HCT116 (cell line): ENCODE measurements at regions not wholly inside any gene's neighbourhood (a gene's known extent, or its start where the extent isn't known, plus 50 kb on each side); places are given as distances from the start of the nearest gene placed in this dataset.

Experiments
- ATAC-seq: fragments of 200-7000 bp; cut with Tn5 transposase; 2 replicates; pipeline ENCODE4 v1.9.1; 2020; ENCODE audit warnings: mild to moderate bottlenecking, moderate library complexity
- BruUV-seq: library from RNA; stranded (reverse); fragments of 400-500 nt; replicated peaks from 2 replicates; lab custom pipeline; 2021; lab: Mats Ljungman, UMichigan
- CTCF ChIA-PET: fragments of 300-600 bp; sonication (Branson Sonifier 250); formaldehyde crosslinking; loops from one replicate; lab custom pipeline; 2021; ENCODE audit warnings: antibody characterized with exemption; lab: Charles Lee
- POLR2A ChIA-PET: fragments of 300-600, 350-600 bp; sonication (Branson Sonifier 250); formaldehyde crosslinking; loops from one replicate; lab custom pipeline; 2021; ENCODE audit warnings: antibody characterized with exemption; lab: Charles Lee
- RAD21 ChIA-PET, 2 experiments: fragments of 300-600 bp; sonication (Branson Sonifier 250); formaldehyde crosslinking; loops; one replicate each; lab custom pipeline; 2023; ENCODE audit warnings: low total read pairs in 2 of 2; ENCODE audit not compliant: uncharacterized antibody in 2 of 2, unreplicated experiment in 2 of 2, low non-redundant PET in 1 of 2; lab: Charles Lee
- DNase-seq: peaks from one replicate; pipeline ENCODE4 v3.0.0-alpha.2; 2010; ENCODE audit warnings: low read depth, low spot score
- H2AFZ ChIP-seq: fragments of 200-600 bp; shearing (Covaris generic), sonication (generic); 2 replicates; pipeline ENCODE4 v1.6.1; 2017; ENCODE audit warnings: low read depth, mixed run types, mixed read lengths, antibody characterized with exemption, low read length; ENCODE audit not compliant: poor library complexity, severe bottlenecking
- H3K27ac ChIP-seq: 2 replicates; pipeline ENCODE4 v1.5.1; 2012; ENCODE audit warnings: low read depth, low read length
- H3K27me3 ChIP-seq: fragments of 200-600 bp; sonication (generic); 2 replicates; pipeline ENCODE4 v1.6.1; 2016; ENCODE audit warnings: mixed run types, low read length, mixed read lengths; ENCODE audit not compliant: insufficient read depth
- H3K36me3 ChIP-seq, 2 experiments: fragments of 200-500 bp in 1 of 2; fragments of 200-600 bp in 1 of 2; sonication (Bioruptor generic) in 1 of 2; sonication (generic) in 1 of 2; 2 replicates each; pipeline versions ENCODE4 v1.5.1 to v1.6.1; 2014 to 2016; ENCODE audit warnings: low read length in 2 of 2, inconsistent platforms in 1 of 2, mixed read lengths in 1 of 2, mixed run types in 1 of 2; ENCODE audit not compliant: insufficient read depth in 2 of 2, control insufficient read depth in 1 of 2
- H3K4me1 ChIP-seq, 2 experiments: fragments of 200-600 bp in 1 of 2; sonication (generic) in 1 of 2; 2 replicates each; pipeline versions ENCODE4 v1.5.1 to v1.6.1; 2012 to 2017; ENCODE audit warnings: low read length in 2 of 2, inconsistent platforms in 1 of 2, mild to moderate bottlenecking in 1 of 2, mixed read lengths in 1 of 2, mixed run types in 1 of 2, moderate library complexity in 1 of 2; ENCODE audit not compliant: insufficient read depth in 2 of 2, control insufficient read depth in 1 of 2
- H3K4me2 ChIP-seq: fragments of 200-600 bp; sonication (generic); 2 replicates; pipeline ENCODE4 v1.6.1; 2017; ENCODE audit warnings: mixed run types, low read length, mixed read lengths
- H3K4me3 ChIP-seq, 2 experiments: fragments of 200-600 bp in 1 of 2; sonication (generic) in 1 of 2; replicated peaks in 1 of 2; 2 replicates each; pipeline ENCODE4 v1.5.1; 2011 to 2016; ENCODE audit warnings: low read length in 2 of 2, control low read depth in 1 of 2, low read depth in 1 of 2, mild to moderate bottlenecking in 1 of 2, mixed read lengths in 1 of 2, mixed run types in 1 of 2
- H3K79me2 ChIP-seq: fragments of 200-600 bp; sonication (generic); 2 replicates; pipeline ENCODE4 v1.6.1; 2017; ENCODE audit warnings: mild to moderate bottlenecking, mixed run types, low read length, moderate library complexity, mixed read lengths; ENCODE audit not compliant: insufficient read depth
- H3K9ac ChIP-seq: fragments of 200-600 bp; sonication (generic); 2 replicates; pipeline ENCODE4 v1.6.1; 2016; ENCODE audit warnings: low read length, mixed read lengths
- H3K9me2 ChIP-seq: fragments of 200-600 bp; sonication (generic), shearing (Covaris generic); 2 replicates; pipeline ENCODE4 v1.6.1; 2017; ENCODE audit warnings: mixed run types, mild to moderate bottlenecking, moderate library complexity; ENCODE audit not compliant: insufficient read depth
- H3K9me3 ChIP-seq, 2 experiments: fragments of 200-500 bp in 1 of 2; fragments of 200-600 bp in 1 of 2; sonication (Bioruptor generic) in 1 of 2; sonication (generic) in 1 of 2; 2 replicates each; pipeline ENCODE4 v1.6.1; 2014 to 2017; ENCODE audit warnings: low read length in 2 of 2, mixed read lengths in 2 of 2, inconsistent platforms in 1 of 2, low read depth in 1 of 2, mild to moderate bottlenecking in 1 of 2, mixed run types in 1 of 2, moderate library complexity in 1 of 2; ENCODE audit not compliant: control insufficient read depth in 1 of 2, insufficient read depth in 1 of 2
- H4K20me1 ChIP-seq: fragments of 200-600 bp; sonication (generic), shearing (Covaris generic); 2 replicates; pipeline ENCODE4 v1.6.1; 2017; ENCODE audit warnings: mixed run types, mild to moderate bottlenecking, moderate library complexity; ENCODE audit not compliant: insufficient read depth
- SIN3A ChIP-seq: IDR thresholded peaks from 2 replicates; pipeline ENCODE4 v1.6.1; 2012; ENCODE audit warnings: low read depth
- ZBTB33 ChIP-seq: IDR thresholded peaks from 2 replicates; pipeline ENCODE4 v1.6.1; 2011; ENCODE audit warnings: mild to moderate bottlenecking, low read length, moderate library complexity; ENCODE audit not compliant: insufficient replicate concordance; ENCODE audit errors: extremely low read depth
- ZFX ChIP-seq: fragments of 450-650 bp; IDR thresholded peaks from 2 replicates; pipeline ENCODE4 v1.6.1; 2017
- intact Hi-C: fragments of 100-400 bp; cut with micrococcal nuclease; formaldehyde crosslinking; loops from 2 replicates; pipeline ENCODE4 v1.10.0; 2022

- Histone ChIP-seq H3K36me3 (no peaks in the 10 kb centered on the region), H3K27ac (no peak overlapping the region), H3K27me3 (no peaks in the 10 kb centered on the region), H2AFZ (no peak overlapping the region), H3K4me2 (no peak overlapping the region), H3K9me3 (no peaks in the 10 kb centered on the region), H3K4me1 (peaks cover 0 to 16% of the 10 kb centered on the region in 2 experiments; a peak in 1 of 4 replicates), H3K79me2 (no peaks in the 10 kb centered on the region), H4K20me1 (no peaks in the 10 kb centered on the region), H3K9me2 (no peaks in the 10 kb centered on the region), H3K9ac (no peak overlapping the region)
- peak; percentile 42; the same call in 1 of the 2 replicates for ATAC-seq
- ChIA-PET RAD21 (interaction anchor here in 1 of 2 experiments (1.2 kb wide), 1 partner anchor 53 kb away, joined by 5 read pairs; no protein-coding TSS in a partner anchor), CTCF (interaction anchor here (1.2 kb wide), 2 partner anchors 53 to 212 kb away, joined by 5 to 8 read pairs; no protein-coding TSS in a partner anchor)
- TF ChIP-seq ZFX (no peak), SIN3A (no peak), ZBTB33 (no peak)
- TF ChIP-seq, all 23 proteins: peak for 0
- no TSS peak for BruUV-seq
- H3K4me3 ChIP-seq: no peak overlapping the region
- intact Hi-C loops: no loop called here
- POLR2A ChIA-PET: no interaction called here
- no peak for DNase-seq
Measured at GRCh38 chr3:14256561-14257342, 78.1 kb downstream of the LSM3 start.
